IMR-90 (cell line): ENCODE measurements at regions not wholly inside any gene's neighbourhood (a gene's known extent, or its start where the extent isn't known, plus 50 kb on each side); places are given as distances from the start of the nearest gene placed in this dataset.

ENCODE experiments used
- ATAC-seq: fragments of 200-7000 bp; cut with Tn5 transposase; 2 replicates; pipeline ENCODE4 v1.9.1; 2020; ENCODE audit warnings: low read depth, mild to moderate bottlenecking, moderate library complexity
- BruUV-seq: library from RNA; stranded (reverse); fragments of 400-500 nt; replicated peaks from 2 replicates; lab custom pipeline; 2021; lab: Mats Ljungman, UMichigan
- CTCF ChIA-PET: fragments of 300-600 bp; formaldehyde crosslinking; extraction: SDS; loops from one replicate; lab custom pipeline; 2021; ENCODE audit warnings: antibody characterized with exemption; lab: Yijun Ruan, JAX
- POLR2A ChIA-PET: fragments of 300-600 bp; sonication (Branson Sonifier 250); formaldehyde crosslinking; loops from one replicate; lab custom pipeline; 2022; ENCODE audit warnings: antibody characterized with exemption; ENCODE audit not compliant: unreplicated experiment; lab: Charles Lee
- DNase-seq: peaks from one replicate; pipeline ENCODE4 v3.0.0; 2013
- H2AFZ ChIP-seq: replicated peaks from 2 replicates; pipeline ENCODE3; 2013; ENCODE audit warnings: low read length, mild to moderate bottlenecking; ENCODE audit not compliant: poor library complexity
- H2AK5ac ChIP-seq: 2 replicates; pipeline ENCODE4 v1.6.1; 2013; ENCODE audit warnings: low read depth, low read length, inconsistent platforms
- H2AK9ac ChIP-seq: replicated peaks from 2 replicates; pipeline ENCODE3; 2013; ENCODE audit warnings: mild to moderate bottlenecking, low read depth, low read length, moderate library complexity; ENCODE audit not compliant: poor library complexity
- H2BK120ac ChIP-seq: 2 replicates; pipeline ENCODE4 v1.6.1; 2013; ENCODE audit warnings: low read depth, low read length, inconsistent platforms
- H2BK15ac ChIP-seq: 3 replicates; pipeline ENCODE4 v1.6.1; 2013; ENCODE audit warnings: low read depth, low read length, inconsistent platforms
- H2BK20ac ChIP-seq: 2 replicates; pipeline ENCODE4 v1.6.1; 2013; ENCODE audit warnings: low read depth, mild to moderate bottlenecking, inconsistent platforms, low read length, moderate library complexity
- H2BK5ac ChIP-seq: 2 replicates; pipeline ENCODE4 v1.6.1; 2013; ENCODE audit warnings: mild to moderate bottlenecking, low read depth, low read length, inconsistent platforms; ENCODE audit not compliant: poor library complexity, severe bottlenecking
- H3K14ac ChIP-seq: replicated peaks from 2 replicates; pipeline ENCODE4 v1.6.1; 2013; ENCODE audit warnings: low read depth, low read length, inconsistent platforms
- H3K18ac ChIP-seq: 2 replicates; pipeline ENCODE4 v1.6.1; 2013; ENCODE audit warnings: low read depth, low read length, control low read depth
- H3K23ac ChIP-seq: 2 replicates; pipeline ENCODE4 v1.6.1; 2013; ENCODE audit warnings: low read depth, low read length, inconsistent platforms
- H3K27ac ChIP-seq: 2 replicates; pipeline ENCODE4 v1.5.1; 2013; ENCODE audit warnings: mild to moderate bottlenecking, control low read depth, low read length; ENCODE audit not compliant: insufficient read depth
- H3K27me3 ChIP-seq: 2 replicates; pipeline ENCODE4 v1.6.1; 2013; ENCODE audit warnings: low read length; ENCODE audit not compliant: control insufficient read depth, insufficient read depth
- H3K36me3 ChIP-seq: 2 replicates; pipeline ENCODE4 v1.6.1; 2013; ENCODE audit warnings: low read length, mixed read lengths; ENCODE audit not compliant: control insufficient read depth, insufficient read depth
- H3K4ac ChIP-seq: 2 replicates; pipeline ENCODE4 v1.6.1; 2013; ENCODE audit warnings: low read depth, low read length, inconsistent platforms
- H3K4me1 ChIP-seq: 2 replicates; pipeline ENCODE4 v1.6.1; 2013; ENCODE audit warnings: low read length, mixed read lengths; ENCODE audit not compliant: control insufficient read depth, insufficient read depth
- H3K4me2 ChIP-seq: 2 replicates; pipeline ENCODE4 v1.6.1; 2013; ENCODE audit warnings: low read depth, mild to moderate bottlenecking, control low read depth, low read length, moderate library complexity
- H3K4me3 ChIP-seq: 2 replicates; pipeline ENCODE4 v1.5.1; 2013; ENCODE audit warnings: low read depth, mild to moderate bottlenecking, control low read depth, low read length, moderate library complexity; ENCODE audit not compliant: insufficient read depth
- H3K56ac ChIP-seq: 2 replicates; pipeline ENCODE4 v1.6.1; 2013; ENCODE audit warnings: low read length, inconsistent platforms; ENCODE audit not compliant: insufficient read depth; ENCODE audit errors: extremely low read depth
- H3K79me1 ChIP-seq, 2 experiments: 2 replicates each; pipeline ENCODE4 v1.6.1; 2013; ENCODE audit warnings: low read length in 2 of 2, inconsistent platforms in 1 of 2, low read depth in 1 of 2
- H3K9ac ChIP-seq: 2 replicates; pipeline ENCODE4 v1.6.1; 2013; ENCODE audit warnings: low read depth, low read length, control low read depth
- H3K9me1 ChIP-seq: 2 replicates; pipeline ENCODE4 v1.6.1; 2013; ENCODE audit warnings: low read length, inconsistent platforms; ENCODE audit not compliant: insufficient read depth
- H3K9me3 ChIP-seq: 2 replicates; pipeline ENCODE4 v1.6.1; 2013; ENCODE audit warnings: low read length; ENCODE audit not compliant: control insufficient read depth, insufficient read depth
- H4K20me1 ChIP-seq: 2 replicates; pipeline ENCODE4 v1.6.1; 2013; ENCODE audit warnings: low read length, inconsistent platforms; ENCODE audit not compliant: insufficient read depth
- H4K5ac ChIP-seq: 2 replicates; pipeline ENCODE4 v1.6.1; 2013; ENCODE audit warnings: mild to moderate bottlenecking, low read depth, low read length, control low read depth
- H4K8ac ChIP-seq, 2 experiments: 2 replicates each; pipeline ENCODE4 v1.6.1; 2013; ENCODE audit warnings: low read depth in 2 of 2, low read length in 2 of 2, control low read depth in 1 of 2, inconsistent platforms in 1 of 2
- H4K91ac ChIP-seq: 2 replicates; pipeline ENCODE4 v1.6.1; 2013; ENCODE audit warnings: low read depth, low read length, inconsistent platforms; ENCODE audit not compliant: insufficient read depth
- BHLHE40 ChIP-seq: fragments of 150-350 bp; IDR thresholded peaks from 2 replicates; pipeline ENCODE4 v1.6.1; 2016; ENCODE audit warnings: mild to moderate bottlenecking, low read depth, low read length
- MAFK ChIP-seq: IDR thresholded peaks from 2 replicates; pipeline ENCODE4 v1.6.1; 2012; ENCODE audit warnings: low read depth, low read length, improper control_type of control experiment
- MAZ ChIP-seq: IDR thresholded peaks from 2 replicates; pipeline ENCODE4 v1.6.1; 2012; ENCODE audit warnings: low read depth, mild to moderate bottlenecking, low read length, improper control_type of control experiment, moderate library complexity, borderline replicate concordance
- MXI1 ChIP-seq: IDR thresholded peaks from 2 replicates; pipeline ENCODE4 v1.6.1; 2012; ENCODE audit warnings: low read depth, mild to moderate bottlenecking, low read length, moderate library complexity, borderline replicate concordance
- RAD21 ChIP-seq: IDR thresholded peaks from 2 replicates; pipeline ENCODE4 v1.6.1; 2012; ENCODE audit warnings: low read length, improper control_type of control experiment
- WGBS, 2 experiments: methylation state at CpG; one replicate each; pipeline versions ENCODE4 v1.1.5 to v1.1.7; 2013; ENCODE audit warnings: missing lambda C conversion rate in 2 of 2; ENCODE audit not compliant: insufficient read length in 1 of 2; ENCODE audit errors: extremely low coverage in 2 of 2; 5-methylcytosine and 5-hydroxymethylcytosine counted together
- dilution Hi-C: fragments of 300-500 bp; cut with HindIII; formaldehyde crosslinking; loops from one replicate; pipeline ENCODE4 v1.14.3; 2018; ENCODE audit warnings: low sequenced_read_pairs; ENCODE audit not compliant: unreplicated experiment
- in situ Hi-C: fragments of 300-500 bp; cut with MboI; formaldehyde crosslinking; loops from 3 replicates; pipeline ENCODE4 v1.14.3; 2019; ENCODE audit warnings: low sequenced_read_pairs, inconsistent platforms, mixed read lengths
- intact Hi-C: fragments of 100-400 bp; cut with micrococcal nuclease; formaldehyde crosslinking; loops from 2 replicates; pipeline ENCODE4 v1.10.0; 2022
- TF ChIP-seq, protein P1 (sequence below): fragments of 150-350 bp; IDR thresholded peaks from 2 replicates; pipeline ENCODE4 v1.6.1; 2016; ENCODE audit warnings: low read depth, mild to moderate bottlenecking, low read length, moderate library complexity, borderline replicate concordance
- TF ChIP-seq, protein P2 (sequence below): conservative IDR thresholded peaks from 2 replicates; pipeline ENCODE4 v1.5.1; 2012; ENCODE audit warnings: mild to moderate bottlenecking, low read depth, low read length, improper control_type of control experiment

DNA sequence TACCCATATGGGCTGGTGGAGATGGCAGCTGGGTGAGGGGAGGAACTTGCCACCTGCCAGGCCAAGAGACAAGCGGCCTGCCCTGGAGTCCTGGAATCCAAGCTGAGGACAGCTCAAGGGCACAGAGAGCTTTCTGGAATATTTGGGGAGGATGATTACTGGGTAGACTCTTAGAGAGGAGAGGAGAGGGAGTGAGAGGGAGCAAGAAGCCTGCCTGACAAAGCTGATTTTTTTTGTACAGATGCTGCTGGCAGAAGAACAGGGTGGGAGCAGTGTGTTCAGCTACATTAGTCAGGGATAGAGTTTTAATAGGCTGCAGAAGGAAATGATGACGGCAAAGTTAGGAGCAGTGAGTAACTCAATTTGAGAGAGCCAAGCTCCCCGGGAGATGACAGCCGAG lies 299.3 kb downstream of the NXPE2 start:
- Histone ChIP-seq H3K56ac (no peak overlapping the region), H4K8ac (no peak overlapping the region), H4K5ac (no peak overlapping the region), H3K36me3 (no peaks in the 10 kb centered on the region), H3K9ac (no peak overlapping the region), H3K14ac (no peak overlapping the region), H3K27ac (no peak overlapping the region), H2AK5ac (no peak overlapping the region), H2AK9ac (no peak overlapping the region), H2BK15ac (no peak overlapping the region), H3K4me1 (no peaks in the 10 kb centered on the region), H3K4me3 (no peak overlapping the region), H3K4me2 (no peak overlapping the region), H4K91ac (no peak overlapping the region), H3K18ac (no peak overlapping the region), H3K23ac (no peak overlapping the region), H4K20me1 (no peaks in the 10 kb centered on the region), H3K9me1 (no peaks in the 10 kb centered on the region), H2BK5ac (no peak overlapping the region), H2BK20ac (no peak overlapping the region), H3K79me1 (no peaks in the 10 kb centered on the region), H2AFZ (no peak overlapping the region), H3K27me3 (no peaks in the 10 kb centered on the region), H2BK120ac (no peak overlapping the region), H3K4ac (no peak overlapping the region), H3K9me3 (no peaks in the 10 kb centered on the region)
- ChIA-PET POLR2A (no interaction called here), CTCF (no interaction called here)
- no peak for ATAC-seq
- in situ Hi-C loops (no loop called here), dilution Hi-C loops (no loop called here), intact Hi-C loops (no loop called here)
- BruUV-seq = no TSS peak
- TF ChIP-seq BHLHE40 (no peak), MAZ (no peak), MAFK (no peak), RAD21 (no peak), MXI1 (no peak)
- TF ChIP-seq, protein P1, sequence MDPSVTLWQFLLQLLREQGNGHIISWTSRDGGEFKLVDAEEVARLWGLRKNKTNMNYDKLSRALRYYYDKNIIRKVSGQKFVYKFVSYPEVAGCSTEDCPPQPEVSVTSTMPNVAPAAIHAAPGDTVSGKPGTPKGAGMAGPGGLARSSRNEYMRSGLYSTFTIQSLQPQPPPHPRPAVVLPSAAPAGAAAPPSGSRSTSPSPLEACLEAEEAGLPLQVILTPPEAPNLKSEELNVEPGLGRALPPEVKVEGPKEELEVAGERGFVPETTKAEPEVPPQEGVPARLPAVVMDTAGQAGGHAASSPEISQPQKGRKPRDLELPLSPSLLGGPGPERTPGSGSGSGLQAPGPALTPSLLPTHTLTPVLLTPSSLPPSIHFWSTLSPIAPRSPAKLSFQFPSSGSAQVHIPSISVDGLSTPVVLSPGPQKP = no peak
- TF ChIP-seq, protein P2, sequence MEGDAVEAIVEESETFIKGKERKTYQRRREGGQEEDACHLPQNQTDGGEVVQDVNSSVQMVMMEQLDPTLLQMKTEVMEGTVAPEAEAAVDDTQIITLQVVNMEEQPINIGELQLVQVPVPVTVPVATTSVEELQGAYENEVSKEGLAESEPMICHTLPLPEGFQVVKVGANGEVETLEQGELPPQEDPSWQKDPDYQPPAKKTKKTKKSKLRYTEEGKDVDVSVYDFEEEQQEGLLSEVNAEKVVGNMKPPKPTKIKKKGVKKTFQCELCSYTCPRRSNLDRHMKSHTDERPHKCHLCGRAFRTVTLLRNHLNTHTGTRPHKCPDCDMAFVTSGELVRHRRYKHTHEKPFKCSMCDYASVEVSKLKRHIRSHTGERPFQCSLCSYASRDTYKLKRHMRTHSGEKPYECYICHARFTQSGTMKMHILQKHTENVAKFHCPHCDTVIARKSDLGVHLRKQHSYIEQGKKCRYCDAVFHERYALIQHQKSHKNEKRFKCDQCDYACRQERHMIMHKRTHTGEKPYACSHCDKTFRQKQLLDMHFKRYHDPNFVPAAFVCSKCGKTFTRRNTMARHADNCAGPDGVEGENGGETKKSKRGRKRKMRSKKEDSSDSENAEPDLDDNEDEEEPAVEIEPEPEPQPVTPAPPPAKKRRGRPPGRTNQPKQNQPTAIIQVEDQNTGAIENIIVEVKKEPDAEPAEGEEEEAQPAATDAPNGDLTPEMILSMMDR = no peak
- 43% methylated on average over 1 of the region's 4 CpGs; no CpG with 5 or more reads in 1 of the 2 experiments for WGBS, 2 experiments
- no peak for DNase-seq
